ENCODE measurements at regions not wholly inside any gene's neighbourhood (a gene's known extent, or its start where the extent isn't known, plus 50 kb on each side); places are given as distances from the start of the nearest gene placed in this dataset.
"Not testable (repeated sequence)": the region's sequence is repeated elsewhere in the genome, so short reads cannot be mapped to it uniquely, and the experiment has no call there.

DNA sequence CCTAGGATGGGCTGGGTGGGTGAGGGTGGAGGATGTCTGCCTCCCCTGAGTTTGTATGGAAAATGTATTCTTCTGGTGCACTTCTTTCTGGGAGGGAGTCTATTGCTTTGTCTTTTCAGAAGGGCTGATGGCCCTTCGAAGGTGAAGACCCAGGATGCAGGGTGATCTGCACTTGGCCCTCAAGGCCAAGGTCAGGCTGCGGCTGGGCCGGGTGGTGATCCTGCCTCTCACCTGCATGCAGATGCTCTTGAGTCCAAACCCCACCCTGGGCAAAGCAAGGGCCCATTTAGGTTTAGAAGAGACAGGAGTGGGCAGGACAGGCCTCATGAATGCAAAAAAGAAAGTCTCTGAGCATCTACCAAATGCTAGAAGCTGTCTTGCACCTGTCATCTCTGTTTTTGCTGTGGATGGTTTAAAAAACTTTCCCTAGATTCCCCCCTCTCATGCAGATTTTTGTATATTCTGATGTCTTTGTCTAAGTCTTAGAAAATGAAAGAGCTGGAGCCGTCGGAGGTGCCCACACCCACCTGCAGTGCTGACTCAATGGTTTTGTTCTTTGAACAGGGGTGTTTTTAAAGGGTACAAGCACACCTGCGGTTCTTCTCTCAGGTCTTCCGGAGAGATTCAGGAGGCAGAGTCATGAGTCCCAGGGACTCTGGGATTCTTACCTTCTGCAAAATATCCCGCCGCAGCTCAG lies 186.4 kb downstream of the ADRA2C start:
- TF ChIP-seq, protein P1, sequence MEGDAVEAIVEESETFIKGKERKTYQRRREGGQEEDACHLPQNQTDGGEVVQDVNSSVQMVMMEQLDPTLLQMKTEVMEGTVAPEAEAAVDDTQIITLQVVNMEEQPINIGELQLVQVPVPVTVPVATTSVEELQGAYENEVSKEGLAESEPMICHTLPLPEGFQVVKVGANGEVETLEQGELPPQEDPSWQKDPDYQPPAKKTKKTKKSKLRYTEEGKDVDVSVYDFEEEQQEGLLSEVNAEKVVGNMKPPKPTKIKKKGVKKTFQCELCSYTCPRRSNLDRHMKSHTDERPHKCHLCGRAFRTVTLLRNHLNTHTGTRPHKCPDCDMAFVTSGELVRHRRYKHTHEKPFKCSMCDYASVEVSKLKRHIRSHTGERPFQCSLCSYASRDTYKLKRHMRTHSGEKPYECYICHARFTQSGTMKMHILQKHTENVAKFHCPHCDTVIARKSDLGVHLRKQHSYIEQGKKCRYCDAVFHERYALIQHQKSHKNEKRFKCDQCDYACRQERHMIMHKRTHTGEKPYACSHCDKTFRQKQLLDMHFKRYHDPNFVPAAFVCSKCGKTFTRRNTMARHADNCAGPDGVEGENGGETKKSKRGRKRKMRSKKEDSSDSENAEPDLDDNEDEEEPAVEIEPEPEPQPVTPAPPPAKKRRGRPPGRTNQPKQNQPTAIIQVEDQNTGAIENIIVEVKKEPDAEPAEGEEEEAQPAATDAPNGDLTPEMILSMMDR (conservative IDR thresholded peaks at IDR 0.05; ENCODE audit: low read depth, low read length) = not testable (repeated sequence)
- TF ChIP-seq EZH2 (IDR thresholded peaks at IDR 0.05; ENCODE audit: low read length, unreplicated experiment) = not testable (repeated sequence)

All from PC-3 (cell line).